NCI-H2196 (cell line): ENCODE measurements at regions not wholly inside any gene's neighbourhood (a gene's known extent, or its start where the extent isn't known, plus 50 kb on each side); places are given as distances from the start of the nearest gene placed in this dataset.

ENCODE experiments used
- DNase-seq: peaks from one replicate; lab custom pipeline; 2025; ENCODE audit not compliant: unreplicated experiment; lab: John Stamatoyannopoulos, UW

- DNase-seq = no peak
These were observed 51.3 kb downstream of the GADD45G start for GRCh38 chr9:89655990-89656657.

GRCh38 chr9:89657295-89657694 lies 52.5 kb downstream of the GADD45G start:
- DNase-seq = no peak

- no peak for DNase-seq
These were observed 53.0 kb downstream of the GADD45G start for GRCh38 chr9:89657765-89658164.

GRCh38 chr9:89658401-89658800 lies 53.6 kb downstream of the GADD45G start:
- no peak for DNase-seq

GRCh38 chr9:89658931-89659330 lies 54.1 kb downstream of the GADD45G start:
- no peak for DNase-seq

GRCh38 chr9:89659473-89659872 lies 54.7 kb downstream of the GADD45G start:
- no peak for DNase-seq

- DNase-seq = no peak
These were observed 55.3 kb downstream of the GADD45G start for GRCh38 chr9:89659891-89660685.

GRCh38 chr9:89661391-89661949 lies 56.7 kb downstream of the GADD45G start:
- peak; percentile 25 for DNase-seq

- peak; percentile 97 for DNase-seq
These were observed 57.3 kb downstream of the GADD45G start for GRCh38 chr9:89661956-89662717.

GRCh38 chr9:89662718-89663613 lies 58.2 kb downstream of the GADD45G start:
- no peak for DNase-seq

GRCh38 chr9:89663614-89663970 lies 58.8 kb downstream of the GADD45G start:
- no peak for DNase-seq

GRCh38 chr9:89664010-89664409 lies 59.2 kb downstream of the GADD45G start:
- DNase-seq = no peak

GRCh38 chr9:89664896-89665329 lies 60.1 kb downstream of the GADD45G start:
- peak; percentile 88 for DNase-seq

- no peak for DNase-seq
These were observed 61.6 kb downstream of the GADD45G start for GRCh38 chr9:89666364-89666763.

- DNase-seq = no peak
These were observed 62.1 kb downstream of the GADD45G start for GRCh38 chr9:89666950-89667349.

- DNase-seq = peak; percentile 82
These were observed 62.9 kb downstream of the GADD45G start for GRCh38 chr9:89667726-89668125.

- DNase-seq = peak; percentile 76
These were observed 63.5 kb downstream of the GADD45G start for GRCh38 chr9:89668216-89668865.

- DNase-seq = no peak
These were observed 64.0 kb downstream of the GADD45G start for GRCh38 chr9:89668866-89669246.

GRCh38 chr9:89669361-89669842 lies 64.6 kb downstream of the GADD45G start:
- DNase-seq = no peak

GRCh38 chr9:89670114-89670513 lies 65.3 kb downstream of the GADD45G start:
- DNase-seq = no peak
